ENCODE measurements at regions not wholly inside any gene's neighbourhood (a gene's known extent, or its start where the extent isn't known, plus 50 kb on each side); places are given as distances from the start of the nearest gene placed in this dataset.

GRCh38 chr3:83868909-83869567 lies 1089.8 kb upstream of the CADM2 start:
- Histone ChIP-seq H3K9me2 (ENCODE audit: insufficient read depth, low read length) (no peaks in the 10 kb centered on the region), H4K20me1 (ENCODE audit: insufficient read depth, low read length) (no peaks in the 10 kb centered on the region), H3K4me3 (ENCODE audit: low read depth, low read length, poor library complexity, severe bottlenecking) (no peak overlapping the region), H3K79me2 (ENCODE audit: insufficient read depth, low read depth, low read length) (no peaks in the 10 kb centered on the region), H3K27ac (ENCODE audit: low read depth, low read length, poor library complexity, severe bottlenecking) (no peak overlapping the region), H3K4me2 (ENCODE audit: low read length) (no peak overlapping the region), H3K9me3 (ENCODE audit: low read length) (no peaks in the 10 kb centered on the region), H3K4me1 (ENCODE audit: insufficient read depth, low read length, poor library complexity, severe bottlenecking) (no peaks in the 10 kb centered on the region), H3K36me3 (ENCODE audit: insufficient read depth, low read length) (no peaks in the 10 kb centered on the region), H2AFZ (ENCODE audit: low read length) (no peak overlapping the region)
- BruUV-seq (replicated peaks), result no TSS peak
- POLR2A ChIA-PET, result interaction anchor here (0.7 kb wide), 1 partner anchor 61 kb away, joined by 3 read pairs; no protein-coding TSS in a partner anchor
- intact Hi-C loops (cut with micrococcal nuclease; ENCODE audit: unreplicated experiment), result no loop called here
- no peak for DNase-seq (ENCODE audit: low spot score)
- TF ChIP-seq EZH2phosphoT487 (IDR thresholded peaks at IDR 0.05; ENCODE audit: borderline replicate concordance, low read depth, low read length), result no peak
- TF ChIP-seq, protein P1, sequence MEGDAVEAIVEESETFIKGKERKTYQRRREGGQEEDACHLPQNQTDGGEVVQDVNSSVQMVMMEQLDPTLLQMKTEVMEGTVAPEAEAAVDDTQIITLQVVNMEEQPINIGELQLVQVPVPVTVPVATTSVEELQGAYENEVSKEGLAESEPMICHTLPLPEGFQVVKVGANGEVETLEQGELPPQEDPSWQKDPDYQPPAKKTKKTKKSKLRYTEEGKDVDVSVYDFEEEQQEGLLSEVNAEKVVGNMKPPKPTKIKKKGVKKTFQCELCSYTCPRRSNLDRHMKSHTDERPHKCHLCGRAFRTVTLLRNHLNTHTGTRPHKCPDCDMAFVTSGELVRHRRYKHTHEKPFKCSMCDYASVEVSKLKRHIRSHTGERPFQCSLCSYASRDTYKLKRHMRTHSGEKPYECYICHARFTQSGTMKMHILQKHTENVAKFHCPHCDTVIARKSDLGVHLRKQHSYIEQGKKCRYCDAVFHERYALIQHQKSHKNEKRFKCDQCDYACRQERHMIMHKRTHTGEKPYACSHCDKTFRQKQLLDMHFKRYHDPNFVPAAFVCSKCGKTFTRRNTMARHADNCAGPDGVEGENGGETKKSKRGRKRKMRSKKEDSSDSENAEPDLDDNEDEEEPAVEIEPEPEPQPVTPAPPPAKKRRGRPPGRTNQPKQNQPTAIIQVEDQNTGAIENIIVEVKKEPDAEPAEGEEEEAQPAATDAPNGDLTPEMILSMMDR (conservative IDR thresholded peaks at IDR 0.05; ENCODE audit: low read length), result no peak
- CTCF ChIA-PET (ENCODE audit: unreplicated experiment), result no interaction called here

DNA sequence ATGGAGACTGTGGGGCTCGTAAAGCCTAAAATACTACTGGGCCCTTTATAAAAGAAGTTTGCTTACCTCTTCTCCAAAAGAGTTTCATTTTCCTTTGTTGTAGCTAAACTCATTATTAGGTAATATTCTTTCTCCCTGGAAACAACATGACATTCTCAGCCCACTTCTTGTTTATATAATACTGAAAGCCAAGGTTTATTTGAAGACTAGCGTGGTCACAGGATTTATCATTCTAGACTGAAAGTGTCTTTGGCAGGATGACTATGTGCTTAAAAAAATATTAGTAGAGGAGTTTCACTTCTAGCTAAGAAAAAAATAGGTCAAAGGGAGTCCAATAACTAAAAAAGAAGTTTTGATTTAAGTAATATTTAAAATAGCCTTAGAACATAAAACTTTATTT lies 1085.2 kb upstream of the CADM2 start:
- no peaks in the 10 kb centered on the region for H4K20me1 ChIP-seq (ENCODE audit: insufficient read depth, low read length)
- no peak overlapping the region for H3K4me3 ChIP-seq (ENCODE audit: low read depth, low read length, poor library complexity, severe bottlenecking)
- no peak overlapping the region for H2AFZ ChIP-seq (ENCODE audit: low read length)
- intact Hi-C loops (cut with micrococcal nuclease; ENCODE audit: unreplicated experiment), result no loop called here
- BruUV-seq (replicated peaks), result no TSS peak
- TF ChIP-seq, protein P1 (conservative IDR thresholded peaks at IDR 0.05; ENCODE audit: low read length), result no peak
- TF ChIP-seq EZH2phosphoT487 (IDR thresholded peaks at IDR 0.05; ENCODE audit: borderline replicate concordance, low read depth, low read length), result no peak
- ChIA-PET POLR2A (no interaction called here), CTCF (ENCODE audit: unreplicated experiment) (no interaction called here)
- H3K9me2 ChIP-seq (ENCODE audit: insufficient read depth, low read length), result no peaks in the 10 kb centered on the region
- DNase-seq (ENCODE audit: low spot score), result no peak
- no peak overlapping the region for H3K27ac ChIP-seq (ENCODE audit: low read depth, low read length, poor library complexity, severe bottlenecking)
- H3K4me1 ChIP-seq (ENCODE audit: insufficient read depth, low read length, poor library complexity, severe bottlenecking), result no peaks in the 10 kb centered on the region
- H3K4me2 ChIP-seq (ENCODE audit: low read length), result no peak overlapping the region
- H3K9me3 ChIP-seq (ENCODE audit: low read length), result no peaks in the 10 kb centered on the region
- no peaks in the 10 kb centered on the region for H3K36me3 ChIP-seq (ENCODE audit: insufficient read depth, low read length)
- no peaks in the 10 kb centered on the region for H3K79me2 ChIP-seq (ENCODE audit: insufficient read depth, low read depth, low read length)

GRCh38 chr3:83877910-83878309 lies 1080.9 kb upstream of the CADM2 start:
- intact Hi-C loops (cut with micrococcal nuclease; ENCODE audit: unreplicated experiment), result no loop called here
- Histone ChIP-seq H3K4me3 (ENCODE audit: low read depth, low read length, poor library complexity, severe bottlenecking) (no peak overlapping the region), H3K4me2 (ENCODE audit: low read length) (no peak overlapping the region), H3K36me3 (ENCODE audit: insufficient read depth, low read length) (no peaks in the 10 kb centered on the region), H3K27ac (ENCODE audit: low read depth, low read length, poor library complexity, severe bottlenecking) (no peak overlapping the region), H3K9me3 (ENCODE audit: low read length) (no peaks in the 10 kb centered on the region), H3K9me2 (ENCODE audit: insufficient read depth, low read length) (no peaks in the 10 kb centered on the region), H3K4me1 (ENCODE audit: insufficient read depth, low read length, poor library complexity, severe bottlenecking) (no peaks in the 10 kb centered on the region), H4K20me1 (ENCODE audit: insufficient read depth, low read length) (no peaks in the 10 kb centered on the region), H2AFZ (ENCODE audit: low read length) (no peak overlapping the region), H3K79me2 (ENCODE audit: insufficient read depth, low read depth, low read length) (no peaks in the 10 kb centered on the region)
- no peak for TF ChIP-seq EZH2phosphoT487 (IDR thresholded peaks at IDR 0.05; ENCODE audit: borderline replicate concordance, low read depth, low read length)
- TF ChIP-seq, protein P1 (conservative IDR thresholded peaks at IDR 0.05; ENCODE audit: low read length), result no peak
- no peak for DNase-seq (ENCODE audit: low spot score)
- ChIA-PET CTCF (ENCODE audit: unreplicated experiment) (no interaction called here), POLR2A (no interaction called here)
- BruUV-seq (replicated peaks), result no TSS peak

All from OCI-LY7 (cell line).